ENCODE measurements at regions not wholly inside any gene's neighbourhood (a gene's known extent, or its start where the extent isn't known, plus 50 kb on each side); places are given as distances from the start of the nearest gene placed in this dataset.

DNA sequence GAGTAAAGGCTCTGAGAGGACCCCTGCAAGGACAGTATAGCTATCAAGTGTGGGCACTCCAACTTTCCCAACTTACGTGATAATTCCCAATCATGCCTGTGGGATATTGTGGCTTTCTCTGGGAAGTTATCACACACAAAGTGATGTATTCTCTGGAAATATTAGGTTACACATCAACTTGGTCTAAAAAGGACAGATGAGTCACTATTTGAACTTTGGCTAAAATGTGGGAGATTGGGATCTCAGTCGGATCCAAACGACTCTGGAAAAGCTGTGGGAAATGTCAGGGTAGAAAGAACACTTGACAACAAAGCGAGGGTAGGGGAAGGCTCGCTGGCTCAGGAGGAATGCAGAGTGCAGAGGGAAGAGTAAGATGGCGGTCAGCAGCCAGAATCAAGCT is 1048.9 kb downstream of the BCL11B start:
- no peak for TF ChIP-seq POLR2A (IDR thresholded peaks at IDR 0.05)
- TF ChIP-seq, protein P1, sequence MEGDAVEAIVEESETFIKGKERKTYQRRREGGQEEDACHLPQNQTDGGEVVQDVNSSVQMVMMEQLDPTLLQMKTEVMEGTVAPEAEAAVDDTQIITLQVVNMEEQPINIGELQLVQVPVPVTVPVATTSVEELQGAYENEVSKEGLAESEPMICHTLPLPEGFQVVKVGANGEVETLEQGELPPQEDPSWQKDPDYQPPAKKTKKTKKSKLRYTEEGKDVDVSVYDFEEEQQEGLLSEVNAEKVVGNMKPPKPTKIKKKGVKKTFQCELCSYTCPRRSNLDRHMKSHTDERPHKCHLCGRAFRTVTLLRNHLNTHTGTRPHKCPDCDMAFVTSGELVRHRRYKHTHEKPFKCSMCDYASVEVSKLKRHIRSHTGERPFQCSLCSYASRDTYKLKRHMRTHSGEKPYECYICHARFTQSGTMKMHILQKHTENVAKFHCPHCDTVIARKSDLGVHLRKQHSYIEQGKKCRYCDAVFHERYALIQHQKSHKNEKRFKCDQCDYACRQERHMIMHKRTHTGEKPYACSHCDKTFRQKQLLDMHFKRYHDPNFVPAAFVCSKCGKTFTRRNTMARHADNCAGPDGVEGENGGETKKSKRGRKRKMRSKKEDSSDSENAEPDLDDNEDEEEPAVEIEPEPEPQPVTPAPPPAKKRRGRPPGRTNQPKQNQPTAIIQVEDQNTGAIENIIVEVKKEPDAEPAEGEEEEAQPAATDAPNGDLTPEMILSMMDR (IDR thresholded peaks at IDR 0.05): no peak

All from breast epithelium (tissue), 3 donors.